HFFc6 (cell line): ENCODE measurements at regions not wholly inside any gene's neighbourhood (a gene's known extent, or its start where the extent isn't known, plus 50 kb on each side); places are given as distances from the start of the nearest gene placed in this dataset.

Experiments
- DNase-seq: peaks from one replicate; pipeline ENCODE4 v3.0.0-alpha.2; 2018
- H3K27ac Mint-ChIP-seq: 2 replicates; pipeline ENCODE4 v1.8.0; 2020; ENCODE audit warnings: mild to moderate bottlenecking, mixed read lengths
- H3K27me3 Mint-ChIP-seq: 2 replicates; pipeline ENCODE4 v1.8.0; 2021; ENCODE audit warnings: mild to moderate bottlenecking, moderate library complexity, mixed read lengths; ENCODE audit not compliant: insufficient read depth
- H3K36me3 Mint-ChIP-seq: 2 replicates; pipeline ENCODE4 v1.8.0; 2021; ENCODE audit warnings: low read depth, mixed read lengths
- H3K4me1 Mint-ChIP-seq: 2 replicates; pipeline ENCODE4 v1.8.0; 2020; ENCODE audit warnings: low read depth, mixed read lengths
- H3K4me3 Mint-ChIP-seq: 2 replicates; pipeline ENCODE4 v1.8.0; 2020; ENCODE audit warnings: mild to moderate bottlenecking, moderate library complexity, mixed read lengths
- H3K9me3 Mint-ChIP-seq: 2 replicates; pipeline ENCODE4 v1.8.0; 2020; ENCODE audit warnings: mild to moderate bottlenecking, mixed read lengths
- TF ChIP-seq, protein P1 (sequence below): fragments of 200-600 bp; sonication (generic); IDR thresholded peaks from 2 replicates; pipeline ENCODE4 v1.5.0; 2021; ENCODE audit warnings: antibody characterized with exemption, mild to moderate bottlenecking

DNA sequence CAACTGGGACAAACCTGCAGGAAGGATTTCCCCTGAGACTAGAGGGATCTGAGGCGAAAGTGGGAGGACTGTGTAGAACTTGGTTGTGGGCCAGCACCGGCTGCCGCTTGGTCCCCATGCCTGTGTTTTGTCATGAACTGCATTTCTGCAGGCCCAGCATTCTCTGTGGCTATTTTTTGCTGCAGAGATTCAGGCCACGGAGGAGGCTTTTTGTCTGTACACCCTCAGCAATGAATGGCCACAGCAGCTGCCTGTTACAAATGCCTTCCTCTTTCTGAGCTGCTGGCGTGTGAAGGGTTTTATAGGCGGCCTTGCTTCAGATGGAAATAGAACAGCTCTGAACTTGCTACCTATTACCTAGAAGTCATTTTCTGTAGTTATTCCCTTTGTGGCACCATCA lies 164.4 kb downstream of the SH2D4B start:
- H3K27me3 Mint-ChIP-seq, result peaks cover 9% of the 10 kb centered on the region
- H3K27ac Mint-ChIP-seq, result no peak overlapping the region
- DNase-seq, result no peak
- no peaks in the 10 kb centered on the region for H3K9me3 Mint-ChIP-seq
- no peaks in the 10 kb centered on the region for H3K36me3 Mint-ChIP-seq
- TF ChIP-seq, protein P1, sequence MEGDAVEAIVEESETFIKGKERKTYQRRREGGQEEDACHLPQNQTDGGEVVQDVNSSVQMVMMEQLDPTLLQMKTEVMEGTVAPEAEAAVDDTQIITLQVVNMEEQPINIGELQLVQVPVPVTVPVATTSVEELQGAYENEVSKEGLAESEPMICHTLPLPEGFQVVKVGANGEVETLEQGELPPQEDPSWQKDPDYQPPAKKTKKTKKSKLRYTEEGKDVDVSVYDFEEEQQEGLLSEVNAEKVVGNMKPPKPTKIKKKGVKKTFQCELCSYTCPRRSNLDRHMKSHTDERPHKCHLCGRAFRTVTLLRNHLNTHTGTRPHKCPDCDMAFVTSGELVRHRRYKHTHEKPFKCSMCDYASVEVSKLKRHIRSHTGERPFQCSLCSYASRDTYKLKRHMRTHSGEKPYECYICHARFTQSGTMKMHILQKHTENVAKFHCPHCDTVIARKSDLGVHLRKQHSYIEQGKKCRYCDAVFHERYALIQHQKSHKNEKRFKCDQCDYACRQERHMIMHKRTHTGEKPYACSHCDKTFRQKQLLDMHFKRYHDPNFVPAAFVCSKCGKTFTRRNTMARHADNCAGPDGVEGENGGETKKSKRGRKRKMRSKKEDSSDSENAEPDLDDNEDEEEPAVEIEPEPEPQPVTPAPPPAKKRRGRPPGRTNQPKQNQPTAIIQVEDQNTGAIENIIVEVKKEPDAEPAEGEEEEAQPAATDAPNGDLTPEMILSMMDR, result no peak
- no peak overlapping the region for H3K4me3 Mint-ChIP-seq
- H3K4me1 Mint-ChIP-seq, result no peaks in the 10 kb centered on the region

DNA sequence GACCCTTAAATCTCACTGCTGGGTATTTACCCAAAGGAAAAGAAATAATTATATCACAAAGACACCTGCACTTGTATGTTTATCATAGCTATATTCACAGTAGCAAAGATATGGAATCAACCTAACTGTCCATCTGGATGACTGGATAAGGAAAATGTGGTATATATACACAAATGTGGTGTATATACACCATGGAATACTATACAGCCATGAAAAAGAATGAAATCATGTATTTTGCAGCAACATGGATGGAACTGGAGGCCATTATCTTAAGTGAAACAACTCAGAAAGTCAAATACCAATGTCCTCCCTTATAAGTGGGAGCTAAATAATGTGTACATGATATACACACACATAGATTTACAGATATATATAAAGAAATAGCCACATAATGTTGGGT lies 168.2 kb downstream of the SH2D4B start:
- DNase-seq, result no peak
- Mint-ChIP-seq H3K4me1 (no peaks in the 10 kb centered on the region), H3K4me3 (no peak overlapping the region), H3K27me3 (peaks cover 9% of the 10 kb centered on the region), H3K9me3 (no peaks in the 10 kb centered on the region), H3K36me3 (no peaks in the 10 kb centered on the region), H3K27ac (no peak overlapping the region)
- TF ChIP-seq, protein P1, result no peak

DNA sequence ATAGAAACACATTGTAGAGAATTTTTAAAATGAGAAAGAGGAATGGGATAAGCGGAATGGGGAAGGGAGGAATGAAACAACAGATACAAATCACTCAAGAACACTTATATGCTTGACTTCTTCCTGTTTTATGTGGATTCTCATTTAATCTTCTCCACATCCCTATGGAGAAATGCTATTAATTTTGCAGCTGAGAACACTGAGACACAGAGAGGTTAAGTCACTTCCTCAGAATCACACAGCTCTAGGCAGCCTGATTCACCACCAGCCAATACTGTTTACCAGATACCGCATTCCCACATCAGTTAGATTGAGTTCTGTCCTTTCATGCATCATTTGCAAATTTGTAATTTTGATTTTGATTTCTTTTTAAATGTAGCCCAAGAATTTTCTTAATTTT lies 170.5 kb downstream of the SH2D4B start:
- no peak overlapping the region for H3K4me3 Mint-ChIP-seq
- H3K4me1 Mint-ChIP-seq, result no peaks in the 10 kb centered on the region
- no peaks in the 10 kb centered on the region for H3K36me3 Mint-ChIP-seq
- no peak overlapping the region for H3K27ac Mint-ChIP-seq
- no peak for DNase-seq
- H3K9me3 Mint-ChIP-seq, result no peaks in the 10 kb centered on the region
- peaks cover 4% of the 10 kb centered on the region for H3K27me3 Mint-ChIP-seq
- TF ChIP-seq, protein P1, result no peak

DNA sequence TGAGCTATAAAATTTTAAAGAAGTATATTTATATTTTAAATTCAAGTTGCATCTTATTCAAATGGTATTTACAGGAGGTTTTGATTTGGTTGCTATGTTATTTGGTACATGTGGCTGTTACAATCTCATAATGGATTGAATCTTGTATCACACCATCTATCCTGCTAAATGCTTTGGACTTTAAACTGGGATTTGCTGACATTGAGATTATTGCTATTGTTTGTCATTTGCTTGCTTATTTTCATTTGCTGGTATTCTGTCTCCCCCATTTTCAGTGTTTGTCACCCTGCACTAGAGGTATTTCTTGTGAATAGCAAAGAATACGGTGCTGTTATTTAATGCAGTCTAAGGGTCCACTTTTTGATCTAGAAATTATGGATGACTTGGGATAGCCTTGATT lies 171.1 kb downstream of the SH2D4B start:
- H3K4me1 Mint-ChIP-seq, result no peaks in the 10 kb centered on the region

GRCh38 chr10:80709866-80710265 lies 172.2 kb downstream of the SH2D4B start:
- peaks cover 2% of the 10 kb centered on the region for H3K27me3 Mint-ChIP-seq
- H3K4me3 Mint-ChIP-seq, result no peak overlapping the region
- H3K36me3 Mint-ChIP-seq, result no peaks in the 10 kb centered on the region

More for the DNA sequence above, 171.1 kb downstream of the SH2D4B start:
- Mint-ChIP-seq H3K4me3 (no peak overlapping the region), H3K27me3 (peaks cover 2% of the 10 kb centered on the region), H3K27ac (no peak overlapping the region), H3K36me3 (no peaks in the 10 kb centered on the region), H3K9me3 (no peaks in the 10 kb centered on the region)
- TF ChIP-seq, protein P1, result no peak
- no peak for DNase-seq

More at GRCh38 chr10:80709866-80710265, 172.2 kb downstream of the SH2D4B start:
- TF ChIP-seq, protein P1, result no peak
- DNase-seq, result no peak
- no peaks in the 10 kb centered on the region for H3K9me3 Mint-ChIP-seq
- no peak overlapping the region for H3K27ac Mint-ChIP-seq
- H3K4me1 Mint-ChIP-seq, result no peaks in the 10 kb centered on the region
